Astrocyte (in vitro differentiated cells and primary cell): ENCODE measurements at regions not wholly inside any gene's neighbourhood (a gene's known extent, or its start where the extent isn't known, plus 50 kb on each side); places are given as distances from the start of the nearest gene placed in this dataset.

Experiments used
- DNase-seq: peaks from one replicate; pipeline ENCODE4 v3.0.0-alpha.2; 2010; ENCODE audit warnings: low read depth
- FAIRE-seq: peaks from 2 replicates; lab custom pipeline; 2011; peaks lifted over from hg19 to GRCh38; lab: Jason Lieb, UNC
- H2AFZ ChIP-seq: 2 replicates; pipeline ENCODE4 v1.6.0; 2012; ENCODE audit warnings: low read depth, low read length, inconsistent platforms
- H3K27ac ChIP-seq: 2 replicates; pipeline ENCODE4 v1.5.1; 2011; ENCODE audit warnings: low read depth, low read length, inconsistent platforms
- H3K27me3 ChIP-seq: 2 replicates; pipeline ENCODE4 v1.6.0; 2011; ENCODE audit warnings: low read length, inconsistent platforms; ENCODE audit not compliant: insufficient read depth
- H3K36me3 ChIP-seq: 2 replicates; pipeline ENCODE4 v1.5.1; 2011; ENCODE audit warnings: low read length, inconsistent platforms; ENCODE audit not compliant: insufficient read depth
- H3K4me1 ChIP-seq: 2 replicates; pipeline ENCODE4 v1.5.1; 2011; ENCODE audit warnings: low read length, inconsistent platforms; ENCODE audit not compliant: insufficient read depth
- H3K4me2 ChIP-seq: 2 replicates; pipeline ENCODE4 v1.6.0; 2012; ENCODE audit warnings: low read length, inconsistent platforms
- H3K4me3 ChIP-seq: 2 replicates; pipeline ENCODE4 v1.5.1; 2011; ENCODE audit warnings: low read depth, mild to moderate bottlenecking, low read length, inconsistent platforms; ENCODE audit not compliant: insufficient read depth
- H3K79me2 ChIP-seq: 2 replicates; pipeline ENCODE4 v1.6.0; 2012; ENCODE audit warnings: mild to moderate bottlenecking, low read length, inconsistent platforms; ENCODE audit not compliant: insufficient read depth
- H3K9ac ChIP-seq: 2 replicates; pipeline ENCODE4 v1.6.0; 2012; ENCODE audit warnings: mild to moderate bottlenecking, low read length, inconsistent platforms
- H3K9me3 ChIP-seq: 2 replicates; pipeline ENCODE4 v1.5.1; 2012; ENCODE audit warnings: low read depth, mild to moderate bottlenecking, low read length, inconsistent platforms; ENCODE audit not compliant: insufficient read depth
- H4K20me1 ChIP-seq: 2 replicates; pipeline ENCODE4 v1.6.0; 2012; ENCODE audit warnings: low read length, inconsistent platforms; ENCODE audit not compliant: insufficient read depth
- H3K27ac Mint-ChIP-seq: one replicate; pipeline ENCODE4 v1.8.0; 2021; ENCODE audit warnings: mild to moderate bottlenecking, mixed read lengths; ENCODE audit not compliant: unreplicated experiment
- H3K27me3 Mint-ChIP-seq: one replicate; pipeline ENCODE4 v1.8.0; 2021; ENCODE audit warnings: low read depth, mixed read lengths; ENCODE audit not compliant: unreplicated experiment
- H3K36me3 Mint-ChIP-seq: one replicate; pipeline ENCODE4 v1.8.0; 2021; ENCODE audit warnings: low read depth, mixed read lengths; ENCODE audit not compliant: unreplicated experiment
- H3K4me1 Mint-ChIP-seq: one replicate; pipeline ENCODE4 v1.8.0; 2021; ENCODE audit warnings: low read depth, mixed read lengths; ENCODE audit not compliant: unreplicated experiment
- H3K4me3 Mint-ChIP-seq: one replicate; pipeline ENCODE4 v1.8.0; 2021; ENCODE audit warnings: mild to moderate bottlenecking, moderate library complexity, mixed read lengths; ENCODE audit not compliant: unreplicated experiment
- H3K9me3 Mint-ChIP-seq: one replicate; pipeline ENCODE4 v1.8.0; 2021; ENCODE audit warnings: mild to moderate bottlenecking, mixed read lengths; ENCODE audit not compliant: unreplicated experiment
- CTCF ChIP-seq: IDR thresholded peaks from 2 replicates; pipeline ENCODE4 v1.5.1; 2011; ENCODE audit warnings: low read depth, mild to moderate bottlenecking, inconsistent platforms, low read length, moderate library complexity; ENCODE audit not compliant: insufficient read depth
- EZH2 ChIP-seq: IDR thresholded peaks from 2 replicates; pipeline ENCODE4 v1.6.1; 2012; ENCODE audit warnings: mild to moderate bottlenecking, low read length, inconsistent platforms; ENCODE audit not compliant: insufficient read depth

- FAIRE-seq (no peak), DNase-seq (no peak)
- no peak overlapping the region for H3K4me3 Mint-ChIP-seq
- peaks cover 16% of the 10 kb centered on the region for H3K4me1 Mint-ChIP-seq
- Histone ChIP-seq H3K79me2 (no peaks in the 10 kb centered on the region), H3K27me3 (no peaks in the 10 kb centered on the region), H3K4me1 (no peaks in the 10 kb centered on the region), H4K20me1 (no peaks in the 10 kb centered on the region), H3K4me3 (no peak overlapping the region), H3K27ac (no peak overlapping the region), H3K4me2 (no peak overlapping the region), H3K9ac (no peak overlapping the region), H3K9me3 (no peaks in the 10 kb centered on the region), H2AFZ (no peak overlapping the region), H3K36me3 (no peaks in the 10 kb centered on the region)
- no peak for TF ChIP-seq EZH2
- no peak overlapping the region for H3K27ac Mint-ChIP-seq
- no peaks in the 10 kb centered on the region for H3K27me3 Mint-ChIP-seq
- peaks cover 3% of the 10 kb centered on the region for H3K36me3 Mint-ChIP-seq
- H3K9me3 Mint-ChIP-seq: peaks cover 12% of the 10 kb centered on the region
Measured at GRCh38 chr12:46680506-46680905, 145.3 kb downstream of the SLC38A4 start.

GRCh38 chr12:46679754-46680153 lies 146.0 kb downstream of the SLC38A4 start:
- FAIRE-seq: peak; percentile 55
- H3K9me3 Mint-ChIP-seq: peaks cover 8% of the 10 kb centered on the region
- no peak overlapping the region for H3K27ac ChIP-seq

DNA sequence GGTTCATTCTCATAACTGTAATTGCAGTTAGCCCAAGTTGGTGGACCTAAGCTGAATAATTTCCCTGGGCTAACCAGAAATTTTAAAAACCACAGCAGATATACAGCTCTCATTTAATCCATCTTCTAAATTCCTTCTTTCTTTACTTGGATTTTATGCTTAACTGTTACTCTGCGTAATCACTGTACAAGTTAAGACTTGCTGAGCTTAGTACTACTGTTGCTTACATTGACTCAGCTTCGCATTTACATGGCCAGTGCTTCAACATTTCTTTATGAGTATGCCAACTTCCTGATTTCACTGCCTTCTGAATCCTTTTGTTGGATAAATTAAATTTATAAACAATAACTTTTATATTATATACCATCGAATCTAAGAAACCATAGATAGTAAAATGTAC lies 147.4 kb downstream of the SLC38A4 start:
- Mint-ChIP-seq H3K36me3 (peaks cover 3% of the 10 kb centered on the region), H3K4me1 (peaks cover 18% of the 10 kb centered on the region), H3K27ac (no peak overlapping the region), H3K9me3 (peaks cover 3% of the 10 kb centered on the region), H3K4me3 (no peak overlapping the region), H3K27me3 (no peaks in the 10 kb centered on the region)
- no peak for TF ChIP-seq CTCF
- no peak for TF ChIP-seq EZH2
- Histone ChIP-seq H3K27me3 (no peaks in the 10 kb centered on the region), H3K79me2 (no peaks in the 10 kb centered on the region), H4K20me1 (no peaks in the 10 kb centered on the region), H3K9ac (no peak overlapping the region), H2AFZ (no peak overlapping the region), H3K4me1 (no peaks in the 10 kb centered on the region), H3K36me3 (no peaks in the 10 kb centered on the region), H3K9me3 (no peaks in the 10 kb centered on the region), H3K4me2 (no peak overlapping the region), H3K27ac (no peak overlapping the region), H3K4me3 (no peak overlapping the region)
- FAIRE-seq: no peak
- DNase-seq: no peak

More at GRCh38 chr12:46679754-46680153, 146.0 kb downstream of the SLC38A4 start:
- Mint-ChIP-seq H3K27me3 (no peaks in the 10 kb centered on the region), H3K36me3 (peaks cover 3% of the 10 kb centered on the region), H3K4me1 (peaks cover 17% of the 10 kb centered on the region), H3K27ac (no peak overlapping the region), H3K4me3 (no peak overlapping the region)
- Histone ChIP-seq H3K9me3 (no peaks in the 10 kb centered on the region), H3K36me3 (no peaks in the 10 kb centered on the region), H3K79me2 (no peaks in the 10 kb centered on the region), H2AFZ (no peak overlapping the region), H4K20me1 (no peaks in the 10 kb centered on the region), H3K4me1 (no peaks in the 10 kb centered on the region), H3K4me3 (no peak overlapping the region), H3K4me2 (no peak overlapping the region), H3K27me3 (no peaks in the 10 kb centered on the region), H3K9ac (no peak overlapping the region)
- TF ChIP-seq EZH2: no peak
- DNase-seq: no peak
